ENCODE measurements at regions not wholly inside any gene's neighbourhood (a gene's known extent, or its start where the extent isn't known, plus 50 kb on each side); places are given as distances from the start of the nearest gene placed in this dataset.
"Not testable (repeated sequence)": the region's sequence is repeated elsewhere in the genome, so short reads cannot be mapped to it uniquely, and the experiment has no call there.

DNA sequence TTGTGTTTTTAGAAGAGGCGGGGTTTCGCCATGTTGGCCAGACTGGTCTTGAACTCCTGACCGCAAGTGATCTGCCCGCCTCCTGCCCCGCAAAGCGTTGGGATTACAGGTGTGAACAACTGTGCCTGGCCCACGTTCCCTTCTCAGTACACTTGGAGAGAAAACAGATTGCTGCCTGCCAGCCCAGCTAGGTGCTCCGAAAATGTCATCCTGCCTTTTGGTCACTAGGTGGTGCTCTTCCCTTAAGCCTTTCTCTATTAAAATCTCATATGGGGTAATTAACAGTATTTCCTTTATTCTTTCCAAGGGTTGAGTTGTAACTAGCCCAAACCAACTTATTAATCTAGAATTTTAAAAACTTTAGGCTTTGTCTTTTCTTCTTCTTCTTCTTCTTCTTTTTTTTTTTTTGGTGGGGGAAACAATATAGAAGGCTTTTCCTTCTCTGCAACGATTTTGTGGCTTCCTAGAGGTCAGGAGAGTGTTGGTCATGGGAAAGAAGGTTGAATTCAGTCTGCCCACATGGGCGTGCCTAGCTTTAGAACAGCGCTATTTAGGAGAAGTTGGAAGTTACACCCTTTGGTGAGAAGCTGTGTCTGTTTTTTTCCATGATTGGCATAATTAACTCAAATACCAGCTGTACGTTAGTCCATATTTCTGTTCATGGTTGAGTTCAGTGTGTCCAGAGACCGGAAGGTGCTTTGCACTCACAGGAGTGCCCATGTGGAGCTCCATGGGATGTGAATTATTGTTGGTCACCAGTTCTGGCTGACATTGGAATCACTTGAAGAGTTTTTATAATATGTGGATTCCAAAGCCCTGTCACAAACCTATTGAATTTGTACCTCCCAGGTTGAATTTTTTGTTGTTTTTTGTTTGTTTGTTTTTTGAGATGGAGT, 110.1 kb downstream of the LAT start:
- not testable (repeated sequence) for DNase-seq

DNA sequence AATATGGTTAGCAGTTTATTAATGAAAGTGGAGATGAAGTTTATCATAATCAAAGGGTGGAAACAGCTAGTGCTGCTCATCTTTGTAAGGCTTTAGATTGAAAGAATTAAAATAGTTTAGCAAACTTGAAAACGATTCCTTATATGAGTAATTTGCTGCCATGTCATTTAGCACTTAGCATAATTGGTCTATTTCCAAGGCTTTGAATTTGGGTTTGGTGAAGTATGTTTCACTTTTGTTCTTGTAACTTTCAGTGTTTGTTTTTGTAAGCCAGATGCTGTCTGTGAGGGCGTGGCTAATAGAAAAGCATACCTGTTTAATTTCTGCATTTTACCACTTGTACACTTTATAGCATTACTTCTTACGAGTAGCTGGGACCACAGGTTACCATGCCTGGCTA, 109.5 kb downstream of the LAT start:
- not testable (repeated sequence) for DNase-seq

DNA sequence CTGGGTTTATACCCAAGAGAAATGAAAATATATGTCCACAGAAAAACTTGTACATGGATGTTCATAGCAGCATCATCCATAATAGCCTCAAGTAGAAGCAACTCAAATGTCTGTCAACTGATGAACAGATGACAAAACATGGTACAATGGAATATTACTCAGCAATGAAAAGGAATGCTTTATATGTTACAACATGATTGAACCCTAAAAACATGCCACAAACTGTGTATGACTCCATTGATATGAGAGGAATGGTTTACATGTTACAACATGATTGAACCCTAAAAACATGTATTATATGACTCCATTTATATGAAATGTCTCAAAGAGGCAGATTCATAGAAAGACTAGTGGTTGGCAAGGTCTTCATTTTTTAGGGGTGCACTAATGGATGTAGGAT, 104.8 kb downstream of the LAT start:
- not testable (repeated sequence) for DNase-seq

DNA sequence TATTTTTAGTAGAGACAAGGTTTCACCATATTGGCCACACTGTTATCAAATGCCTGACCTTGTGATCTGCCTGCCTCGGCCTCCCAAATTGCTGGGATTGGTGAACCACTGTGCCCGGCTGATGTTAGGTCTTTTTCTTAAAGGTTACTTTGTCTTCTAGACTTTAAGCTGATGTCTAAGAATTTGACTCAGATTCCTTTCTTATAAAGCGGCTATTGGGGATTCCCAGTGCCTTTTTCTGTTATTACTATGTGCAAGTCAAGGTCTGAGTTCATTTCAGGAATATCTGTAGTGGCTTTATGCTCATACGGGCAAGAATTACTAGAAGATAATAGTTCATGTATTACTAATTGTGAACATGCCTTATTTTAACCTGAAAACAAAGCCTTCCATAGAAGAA, 102.8 kb downstream of the LAT start:
- DNase-seq = not testable (repeated sequence)

DNA sequence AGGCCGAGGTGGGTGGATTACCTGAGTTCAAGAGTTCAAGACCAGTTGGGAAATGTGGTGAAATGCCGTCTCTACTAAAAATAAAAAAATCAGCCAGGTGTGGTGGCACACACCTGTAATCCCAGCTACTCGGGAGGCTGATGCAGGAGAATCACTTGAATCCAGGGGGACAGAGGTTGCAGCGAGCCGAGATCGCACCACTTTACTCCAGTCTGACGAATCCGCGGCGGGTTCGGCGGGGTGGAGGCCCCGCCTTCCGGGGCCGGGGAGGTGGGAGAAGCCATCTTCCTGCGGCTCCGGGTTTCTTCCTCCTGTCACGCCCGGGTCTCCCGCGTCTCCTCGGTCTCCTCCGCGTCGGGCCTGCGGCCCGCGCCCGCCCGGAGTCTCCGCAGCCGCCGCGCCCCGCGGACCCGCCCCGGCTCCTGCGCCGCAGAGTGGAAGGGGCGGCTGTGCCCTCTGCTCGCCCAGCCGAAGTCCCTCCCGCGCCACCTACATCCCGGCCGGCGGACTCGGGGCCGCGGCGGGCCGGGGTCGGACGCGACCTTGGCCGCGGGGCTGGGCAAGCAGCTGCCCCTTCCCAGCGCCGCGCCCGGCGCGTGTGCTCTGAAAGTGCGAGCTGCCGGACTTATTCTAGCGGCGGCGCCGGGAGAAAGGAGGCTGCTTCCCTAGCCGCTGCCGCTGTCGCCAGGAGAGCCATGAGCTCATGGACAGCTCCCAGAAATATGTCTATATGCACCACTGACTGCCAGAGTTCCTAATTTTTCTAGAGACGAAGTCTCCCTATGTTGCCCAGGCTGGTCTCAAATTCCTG, 97.2 kb downstream of the LAT start:
- peak; percentile 9 for DNase-seq

DNA sequence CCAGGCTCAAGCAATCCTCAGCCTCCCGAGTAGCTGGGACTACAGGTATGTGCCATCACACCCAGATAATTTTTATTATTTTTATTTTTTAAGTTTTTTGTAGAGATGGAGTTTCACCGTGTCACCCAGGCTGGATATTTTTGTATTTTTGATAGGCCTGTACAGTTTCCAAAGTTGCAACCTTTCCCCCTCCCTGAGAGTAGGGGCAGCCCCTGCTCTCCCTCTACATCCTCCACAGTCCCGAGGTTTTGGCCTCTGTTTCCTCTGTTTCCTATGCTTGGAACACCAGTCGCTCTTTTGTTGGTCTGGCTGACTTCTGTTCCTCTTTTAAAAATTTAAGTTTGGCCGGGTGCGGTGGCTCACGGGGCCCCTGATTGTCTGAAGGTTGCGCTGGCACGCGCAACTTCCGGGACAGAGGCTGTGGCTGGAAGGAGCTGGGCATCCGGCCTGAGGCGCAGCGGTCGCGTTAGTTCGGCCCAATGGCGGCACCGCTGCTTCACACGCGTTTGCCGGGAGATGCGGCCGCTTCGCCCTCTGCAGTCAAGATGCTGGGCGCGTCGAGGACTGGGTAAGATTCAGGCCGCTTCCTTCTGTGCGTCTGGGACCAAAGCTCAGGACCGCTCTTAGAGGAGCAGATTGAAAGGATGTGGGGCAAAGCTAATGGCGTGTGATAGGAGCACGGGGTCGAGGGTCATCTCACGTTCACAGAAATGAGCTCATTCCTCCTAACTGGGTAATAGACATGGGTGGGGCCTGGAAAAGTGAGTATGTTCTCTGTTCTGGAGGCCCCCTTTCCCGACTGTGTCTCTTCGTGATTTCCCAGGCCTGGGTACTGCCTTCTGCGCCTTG, 89.9 kb downstream of the LAT start:
- peak; percentile 64 for DNase-seq

DNA sequence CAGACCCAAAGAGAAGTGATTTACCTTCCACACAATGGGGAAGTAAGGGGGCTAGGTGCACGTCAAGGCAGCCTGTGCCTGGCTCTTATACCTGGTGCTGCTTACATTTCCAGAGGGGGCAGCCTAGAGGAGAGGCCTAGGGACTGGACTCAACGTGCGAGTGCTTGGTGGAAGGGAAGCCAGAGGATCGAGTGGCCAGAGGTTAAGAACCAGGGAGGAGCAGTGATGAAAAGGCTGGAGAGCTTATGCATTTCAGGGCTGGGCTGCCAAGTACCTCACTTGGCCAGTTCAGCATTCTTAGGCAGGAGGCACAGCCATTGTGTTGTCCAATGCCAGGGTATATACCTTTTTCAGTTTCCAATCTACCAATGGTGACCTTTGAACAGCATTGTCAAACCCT, 77.4 kb downstream of the LAT start:
- not testable (repeated sequence) for DNase-seq

DNA sequence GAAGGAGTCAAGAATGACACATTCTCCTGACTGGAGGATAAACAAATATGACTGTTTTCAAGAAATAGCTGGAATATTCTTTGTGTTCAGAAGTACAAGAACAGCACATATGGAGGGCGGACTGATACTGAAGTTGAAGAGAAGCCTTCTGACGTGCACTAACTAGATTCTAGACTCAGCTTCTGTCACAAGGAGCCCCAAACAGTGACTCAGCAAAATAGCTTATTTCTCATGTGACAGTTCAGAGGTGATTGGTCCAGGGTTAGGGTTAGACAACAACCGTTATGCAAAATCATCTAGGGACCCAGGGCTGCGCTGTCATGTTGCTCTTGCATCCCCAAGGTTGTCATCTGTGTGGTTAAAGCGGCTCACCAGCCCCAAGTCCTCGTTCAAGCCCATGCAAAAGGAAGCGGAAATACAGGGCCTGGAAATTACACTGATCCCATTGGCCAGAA, 76.6 kb downstream of the LAT start:
- DNase-seq = not testable (repeated sequence)

DNA sequence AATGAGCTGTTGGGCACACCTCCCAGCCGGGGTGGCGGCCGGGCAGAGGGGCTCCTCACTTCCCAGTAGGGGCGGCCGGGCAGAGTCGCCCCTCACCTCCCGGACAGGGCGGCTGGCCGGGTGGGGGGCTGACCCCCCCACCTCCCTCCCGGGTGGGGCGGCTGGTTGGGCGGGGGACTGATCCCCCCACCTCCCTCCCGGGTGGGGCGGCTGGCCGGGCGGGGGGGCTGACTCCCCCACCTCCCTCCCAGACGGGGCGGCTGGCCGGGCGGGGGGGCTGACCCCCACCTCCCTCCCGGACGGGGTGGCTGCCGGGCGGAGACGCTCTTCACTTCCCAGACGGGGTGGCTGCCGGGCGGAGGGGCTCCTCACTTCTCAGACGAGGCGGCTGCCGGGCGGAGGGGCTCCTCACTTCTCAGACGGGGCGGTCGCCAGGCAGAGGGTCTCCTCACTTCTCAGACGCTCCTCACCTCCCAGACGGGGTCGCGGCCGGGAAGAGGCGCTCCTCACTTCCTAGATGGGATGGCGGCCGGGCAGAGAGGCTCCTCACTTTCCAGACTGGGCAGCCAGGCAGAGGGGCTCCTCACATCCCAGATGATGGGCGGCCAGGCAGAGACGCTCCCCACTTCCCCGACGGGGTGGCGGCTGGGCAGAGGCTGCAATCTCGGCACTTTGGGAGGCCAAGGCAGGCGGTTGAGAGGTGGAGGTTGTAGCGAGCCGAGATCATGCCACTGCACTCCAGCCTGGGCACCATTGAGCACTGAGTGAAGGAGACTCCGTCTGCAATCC, 75.4 kb downstream of the LAT start:
- DNase-seq = not testable (repeated sequence)

DNA sequence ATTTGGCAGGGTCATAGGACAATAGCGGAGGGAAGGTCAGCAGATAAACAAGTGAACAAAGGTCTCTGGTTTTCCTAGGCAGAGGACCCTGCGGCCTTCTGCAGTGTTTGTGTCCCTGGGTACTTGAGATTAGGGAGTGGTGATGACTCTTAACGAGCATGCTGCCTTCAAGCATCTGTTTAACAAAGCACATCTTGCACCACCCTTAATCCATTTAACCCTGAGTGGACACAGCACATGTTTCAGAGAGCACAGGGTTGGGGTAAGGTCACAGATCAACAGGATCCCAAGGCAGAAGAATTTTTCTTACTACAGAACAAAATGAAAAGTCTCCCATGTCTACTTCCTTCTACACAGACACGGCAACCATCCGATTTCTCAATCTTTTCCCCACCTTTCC, 74.7 kb downstream of the LAT start:
- DNase-seq = not testable (repeated sequence)
